Fibroblast of lung (primary cell): ENCODE measurements at regions not wholly inside any gene's neighbourhood (a gene's known extent, or its start where the extent isn't known, plus 50 kb on each side); places are given as distances from the start of the nearest gene placed in this dataset.

Source experiments
- DNase-seq, 2 donors: peaks; one replicate each; pipeline versions ENCODE4 v3.0.0 to v3.0.0-alpha.2; 2010; ENCODE audit warnings: low read depth in 2 of 2
- H2AFZ ChIP-seq: 2 replicates; pipeline ENCODE4 v1.5.1; 2012; ENCODE audit warnings: low read length, control low read depth, inconsistent platforms
- H3K27ac ChIP-seq: 2 replicates; pipeline ENCODE4 v1.5.1; 2011; ENCODE audit warnings: low read length, control low read depth; ENCODE audit not compliant: insufficient read depth
- H3K27me3 ChIP-seq: 2 replicates; pipeline ENCODE4 v1.5.1; 2011; ENCODE audit warnings: mild to moderate bottlenecking, low read length; ENCODE audit not compliant: control insufficient read depth, insufficient read depth
- H3K36me3 ChIP-seq: 2 replicates; pipeline ENCODE4 v1.5.1; 2011; ENCODE audit warnings: low read length; ENCODE audit not compliant: control insufficient read depth, insufficient read depth
- H3K4me1 ChIP-seq: 2 replicates; pipeline ENCODE4 v1.5.1; 2011; ENCODE audit warnings: low read length; ENCODE audit not compliant: control insufficient read depth, insufficient read depth; ENCODE audit errors: extremely low read depth
- H3K4me2 ChIP-seq: 2 replicates; pipeline ENCODE4 v1.5.1; 2011; ENCODE audit warnings: low read length, control low read depth; ENCODE audit not compliant: insufficient read depth; ENCODE audit errors: extremely low read depth
- H3K4me3 ChIP-seq, 4 experiments: fragments of 200-600 bp in 1 of 4; sonication (generic) in 1 of 4; replicated peaks in 1 of 4; 2 replicates each; pipeline ENCODE4 v1.5.1; 2011 to 2016; ENCODE audit warnings: low read length in 4 of 4, low read depth in 3 of 4, mild to moderate bottlenecking in 3 of 4, control low read depth in 2 of 4, inconsistent platforms in 1 of 4, mixed read lengths in 1 of 4; ENCODE audit not compliant: insufficient read depth in 1 of 4; ENCODE audit errors: control extremely low read depth in 1 of 4
- H3K79me2 ChIP-seq: 2 replicates; pipeline ENCODE4 v1.5.1; 2012; ENCODE audit warnings: mild to moderate bottlenecking, low read length, inconsistent platforms; ENCODE audit not compliant: control insufficient read depth, insufficient read depth
- H3K9ac ChIP-seq: 2 replicates; pipeline ENCODE4 v1.5.1; 2011; ENCODE audit warnings: mild to moderate bottlenecking, low read length, control low read depth; ENCODE audit not compliant: insufficient read depth
- H3K9me3 ChIP-seq: 2 replicates; pipeline ENCODE4 v1.5.1; 2012; ENCODE audit warnings: low read depth, low read length; ENCODE audit not compliant: control insufficient read depth, insufficient read depth
- H4K20me1 ChIP-seq: 2 replicates; pipeline ENCODE4 v1.5.1; 2011; ENCODE audit warnings: low read length; ENCODE audit not compliant: control insufficient read depth, insufficient read depth; ENCODE audit errors: extremely low read depth
- EZH2 ChIP-seq: IDR thresholded peaks from 2 replicates; pipeline ENCODE4 v1.5.1; 2012; ENCODE audit warnings: low read length, control low read depth, mild to moderate bottlenecking; ENCODE audit errors: missing control alignments
- TF ChIP-seq, protein P1 (sequence below), 2 donors: IDR thresholded peaks in 1 of 2; conservative IDR thresholded peaks in 1 of 2; 1 replicate in 1 of 2; 2 replicates in 1 of 2; pipeline ENCODE4 v1.5.1; 2011 to 2012; ENCODE audit warnings: low read length in 2 of 2, control low read depth in 1 of 2, inconsistent platforms in 1 of 2, low read depth in 1 of 2, mild to moderate bottlenecking in 1 of 2

GRCh38 chr1:115398745-115399144, 60.7 kb upstream of the NGF start:
- Histone ChIP-seq H3K27ac (no peak overlapping the region), H4K20me1 (no peaks in the 10 kb centered on the region), H3K9ac (no peak overlapping the region), H3K4me1 (no peaks in the 10 kb centered on the region), H3K27me3 (no peaks in the 10 kb centered on the region), H3K36me3 (no peaks in the 10 kb centered on the region), H3K79me2 (no peaks in the 10 kb centered on the region), H3K4me3 (no peak overlapping the region), H2AFZ (no peak overlapping the region), H3K4me2 (no peak overlapping the region), H3K9me3 (no peaks in the 10 kb centered on the region)
- no peak for DNase-seq
- TF ChIP-seq EZH2, result no peak
- TF ChIP-seq, protein P1, sequence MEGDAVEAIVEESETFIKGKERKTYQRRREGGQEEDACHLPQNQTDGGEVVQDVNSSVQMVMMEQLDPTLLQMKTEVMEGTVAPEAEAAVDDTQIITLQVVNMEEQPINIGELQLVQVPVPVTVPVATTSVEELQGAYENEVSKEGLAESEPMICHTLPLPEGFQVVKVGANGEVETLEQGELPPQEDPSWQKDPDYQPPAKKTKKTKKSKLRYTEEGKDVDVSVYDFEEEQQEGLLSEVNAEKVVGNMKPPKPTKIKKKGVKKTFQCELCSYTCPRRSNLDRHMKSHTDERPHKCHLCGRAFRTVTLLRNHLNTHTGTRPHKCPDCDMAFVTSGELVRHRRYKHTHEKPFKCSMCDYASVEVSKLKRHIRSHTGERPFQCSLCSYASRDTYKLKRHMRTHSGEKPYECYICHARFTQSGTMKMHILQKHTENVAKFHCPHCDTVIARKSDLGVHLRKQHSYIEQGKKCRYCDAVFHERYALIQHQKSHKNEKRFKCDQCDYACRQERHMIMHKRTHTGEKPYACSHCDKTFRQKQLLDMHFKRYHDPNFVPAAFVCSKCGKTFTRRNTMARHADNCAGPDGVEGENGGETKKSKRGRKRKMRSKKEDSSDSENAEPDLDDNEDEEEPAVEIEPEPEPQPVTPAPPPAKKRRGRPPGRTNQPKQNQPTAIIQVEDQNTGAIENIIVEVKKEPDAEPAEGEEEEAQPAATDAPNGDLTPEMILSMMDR (conservative IDR thresholded peaks at IDR 0.05 in 1 of 2, IDR thresholded peaks at IDR 0.05 in 1 of 2; ENCODE audit: low read depth in 1 of 2, low read length in 2 of 2), result no peak
